ENCODE measurements at regions not wholly inside any gene's neighbourhood (a gene's known extent, or its start where the extent isn't known, plus 50 kb on each side); places are given as distances from the start of the nearest gene placed in this dataset.

- Histone ChIP-seq H3K9me2 (replicated peaks; ENCODE audit: insufficient read depth, low read length) (no peaks in the 10 kb centered on the region), H3K27ac (ENCODE audit: low read length) (no peak overlapping the region), H3K9ac (ENCODE audit: low read length) (no peak overlapping the region), H3K79me2 (ENCODE audit: low read length) (no peaks in the 10 kb centered on the region), H4K20me1 (ENCODE audit: insufficient read depth, low read length) (no peaks in the 10 kb centered on the region), H3F3A (ENCODE audit: insufficient read depth, low read length) (no peaks in the 10 kb centered on the region), H3K4me1 (ENCODE audit: low read length) (no peaks in the 10 kb centered on the region), H3K36me3 (replicated peaks; ENCODE audit: insufficient read depth, low read length) (no peaks in the 10 kb centered on the region), H3K27me3 (replicated peaks; ENCODE audit: insufficient read depth, low read length) (no peaks in the 10 kb centered on the region), H3K4me3 (ENCODE audit: low read length) (no peak overlapping the region), H3K4me2 (ENCODE audit: low read depth, low read length) (no peak overlapping the region), H2AFZ (ENCODE audit: low read length) (no peak overlapping the region), H3K9me3 (replicated peaks; ENCODE audit: insufficient read depth, low read length) (no peaks in the 10 kb centered on the region)
- no peak for DNase-seq
- no peak for TF ChIP-seq EZH2phosphoT487 (IDR thresholded peaks at IDR 0.05; ENCODE audit: low read length)
- TF ChIP-seq EZH2 (optimal IDR thresholded peaks at IDR 0.05; ENCODE audit: low read depth, low read length): no peak
- TF ChIP-seq CTCF (IDR thresholded peaks at IDR 0.05; ENCODE audit: low read length): no peak
Measured at GRCh38 chr16:60717808-60718207, 1318.4 kb downstream of the CDH8 start.

- TF ChIP-seq EZH2phosphoT487 (IDR thresholded peaks at IDR 0.05; ENCODE audit: low read length) (no peak), EZH2 (optimal IDR thresholded peaks at IDR 0.05; ENCODE audit: low read depth, low read length) (no peak)
- no peak overlapping the region for H3K4me3 ChIP-seq (ENCODE audit: low read length)
Measured at GRCh38 chr16:60712144-60712543, 1324.1 kb downstream of the CDH8 start.

GRCh38 chr16:60704726-60705125, 1331.5 kb downstream of the CDH8 start:
- Histone ChIP-seq H2AFZ (ENCODE audit: low read length) (no peak overlapping the region), H3K27ac (ENCODE audit: low read length) (no peak overlapping the region), H3K27me3 (replicated peaks; ENCODE audit: insufficient read depth, low read length) (no peaks in the 10 kb centered on the region), H3K9me2 (replicated peaks; ENCODE audit: insufficient read depth, low read length) (no peaks in the 10 kb centered on the region), H3K79me2 (ENCODE audit: low read length) (no peaks in the 10 kb centered on the region), H3K4me1 (ENCODE audit: low read length) (no peaks in the 10 kb centered on the region), H3K4me2 (ENCODE audit: low read depth, low read length) (no peak overlapping the region), H3K9ac (ENCODE audit: low read length) (no peak overlapping the region), H3K9me3 (replicated peaks; ENCODE audit: insufficient read depth, low read length) (no peaks in the 10 kb centered on the region), H4K20me1 (ENCODE audit: insufficient read depth, low read length) (no peaks in the 10 kb centered on the region), H3K4me3 (ENCODE audit: low read length) (no peak overlapping the region), H3F3A (ENCODE audit: insufficient read depth, low read length) (no peaks in the 10 kb centered on the region), H3K36me3 (replicated peaks; ENCODE audit: insufficient read depth, low read length) (no peaks in the 10 kb centered on the region)
- TF ChIP-seq EZH2phosphoT487 (IDR thresholded peaks at IDR 0.05; ENCODE audit: low read length) (no peak), EZH2 (optimal IDR thresholded peaks at IDR 0.05; ENCODE audit: low read depth, low read length) (no peak), CTCF (IDR thresholded peaks at IDR 0.05; ENCODE audit: low read length) (no peak)
- no peak for DNase-seq

More at GRCh38 chr16:60712144-60712543, 1324.1 kb downstream of the CDH8 start:
- Histone ChIP-seq H3K9me2 (replicated peaks; ENCODE audit: insufficient read depth, low read length) (no peaks in the 10 kb centered on the region), H3K9me3 (replicated peaks; ENCODE audit: insufficient read depth, low read length) (no peaks in the 10 kb centered on the region), H3K27ac (ENCODE audit: low read length) (no peak overlapping the region), H3K9ac (ENCODE audit: low read length) (no peak overlapping the region), H4K20me1 (ENCODE audit: insufficient read depth, low read length) (no peaks in the 10 kb centered on the region), H3K27me3 (replicated peaks; ENCODE audit: insufficient read depth, low read length) (no peaks in the 10 kb centered on the region), H3K79me2 (ENCODE audit: low read length) (no peaks in the 10 kb centered on the region), H3K36me3 (replicated peaks; ENCODE audit: insufficient read depth, low read length) (no peaks in the 10 kb centered on the region), H3K4me2 (ENCODE audit: low read depth, low read length) (no peak overlapping the region), H3K4me1 (ENCODE audit: low read length) (no peaks in the 10 kb centered on the region), H2AFZ (ENCODE audit: low read length) (no peak overlapping the region), H3F3A (ENCODE audit: insufficient read depth, low read length) (no peaks in the 10 kb centered on the region)
- no peak for DNase-seq

GRCh38 chr16:60703096-60703495, 1333.1 kb downstream of the CDH8 start:
- no peaks in the 10 kb centered on the region for H3K79me2 ChIP-seq (ENCODE audit: low read length)
- no peak overlapping the region for H2AFZ ChIP-seq (ENCODE audit: low read length)
- no peak overlapping the region for H3K9ac ChIP-seq (ENCODE audit: low read length)
- H3K27me3 ChIP-seq (replicated peaks; ENCODE audit: insufficient read depth, low read length): no peaks in the 10 kb centered on the region
- no peaks in the 10 kb centered on the region for H3K9me2 ChIP-seq (replicated peaks; ENCODE audit: insufficient read depth, low read length)
- H4K20me1 ChIP-seq (ENCODE audit: insufficient read depth, low read length): no peaks in the 10 kb centered on the region
- no peak overlapping the region for H3K27ac ChIP-seq (ENCODE audit: low read length)
- H3K4me2 ChIP-seq (ENCODE audit: low read depth, low read length): no peak overlapping the region
- H3K36me3 ChIP-seq (replicated peaks; ENCODE audit: insufficient read depth, low read length): no peaks in the 10 kb centered on the region
- no peaks in the 10 kb centered on the region for H3K4me1 ChIP-seq (ENCODE audit: low read length)
- H3K4me3 ChIP-seq (ENCODE audit: low read length): no peak overlapping the region
- TF ChIP-seq CTCF (IDR thresholded peaks at IDR 0.05; ENCODE audit: low read length): no peak
- TF ChIP-seq EZH2 (optimal IDR thresholded peaks at IDR 0.05; ENCODE audit: low read depth, low read length): no peak
- TF ChIP-seq EZH2phosphoT487 (IDR thresholded peaks at IDR 0.05; ENCODE audit: low read length): no peak
- H3K9me3 ChIP-seq (replicated peaks; ENCODE audit: insufficient read depth, low read length): no peaks in the 10 kb centered on the region
- H3F3A ChIP-seq (ENCODE audit: insufficient read depth, low read length): no peaks in the 10 kb centered on the region
- DNase-seq: no peak
